ENCODE measurements at regions not wholly inside any gene's neighbourhood (a gene's known extent, or its start where the extent isn't known, plus 50 kb on each side); places are given as distances from the start of the nearest gene placed in this dataset.
"Not testable (repeated sequence)": the region's sequence is repeated elsewhere in the genome, so short reads cannot be mapped to it uniquely, and the experiment has no call there.

GRCh38 chr16:80100846-80101451, 439.8 kb upstream of the DYNLRB2 start:
- intact Hi-C loops (cut with DNase I), result no loop called here
- H3K4me1 ChIP-seq (replicated peaks in 1 of 2), result no peaks in the 10 kb centered on the region
- DNase-seq, result no peak
- H3K36me3 ChIP-seq (replicated peaks in 1 of 2), result no peaks in the 10 kb centered on the region
- no peak overlapping the region for H3K27ac ChIP-seq
- no peak for TF ChIP-seq POLR2A (IDR thresholded peaks at IDR 0.05)
- TF ChIP-seq CTCF (IDR thresholded peaks at IDR 0.05), result no peak
- H3K4me3 ChIP-seq, result no peak overlapping the region
- H3K27me3 ChIP-seq, result no peaks in the 10 kb centered on the region
- H3K9me3 ChIP-seq (replicated peaks in 1 of 3), result no peaks in the 10 kb centered on the region

- Histone ChIP-seq H3K36me3 (replicated peaks in 1 of 2) (no peaks in the 10 kb centered on the region), H3K4me3 (no peak overlapping the region), H3K27me3 (no peaks in the 10 kb centered on the region), H3K9me3 (replicated peaks in 1 of 3) (no peaks in the 10 kb centered on the region), H3K4me1 (replicated peaks in 1 of 2) (no peaks in the 10 kb centered on the region), H3K27ac (no peak overlapping the region)
- intact Hi-C loops (cut with DNase I), result no loop called here
- no peak for DNase-seq
- TF ChIP-seq CTCF (IDR thresholded peaks at IDR 0.05) (no peak), POLR2A (IDR thresholded peaks at IDR 0.05) (no peak)
Observed at GRCh38 chr16:80100186-80100585, 440.6 kb upstream of the DYNLRB2 start.

- no peaks in the 10 kb centered on the region for H3K27me3 ChIP-seq
- H3K27ac ChIP-seq, result no peak overlapping the region
- H3K4me3 ChIP-seq, result no peak overlapping the region
- no peaks in the 10 kb centered on the region for H3K9me3 ChIP-seq (replicated peaks in 1 of 3)
- 54 to 67% (median 62%) methylated on average over 1 of the region's 1 CpG for WGBS, 4 donors
- DNase-seq, result no peak
- H3K36me3 ChIP-seq (replicated peaks in 1 of 2), result no peaks in the 10 kb centered on the region
- no peak for TF ChIP-seq POLR2A (IDR thresholded peaks at IDR 0.05)
- TF ChIP-seq CTCF (IDR thresholded peaks at IDR 0.05), result no peak
- intact Hi-C loops (cut with DNase I), result no loop called here
- H3K4me1 ChIP-seq (replicated peaks in 1 of 2), result no peaks in the 10 kb centered on the region
Observed at GRCh38 chr16:80097098-80097497, 443.7 kb upstream of the DYNLRB2 start.

GRCh38 chr16:80092681-80093080, 448.1 kb upstream of the DYNLRB2 start:
- H3K36me3 ChIP-seq (replicated peaks in 1 of 2), result no peaks in the 10 kb centered on the region
- H3K9me3 ChIP-seq (replicated peaks in 1 of 3), result no peaks in the 10 kb centered on the region
- no peak overlapping the region for H3K27ac ChIP-seq
- intact Hi-C loops (cut with DNase I), result no loop called here
- no peaks in the 10 kb centered on the region for H3K4me1 ChIP-seq (replicated peaks in 1 of 2)
- no peak for DNase-seq
- no peak for TF ChIP-seq CTCF (IDR thresholded peaks at IDR 0.05)
- no peak for TF ChIP-seq POLR2A (IDR thresholded peaks at IDR 0.05)
- WGBS, 4 donors, result 78 to 89% (median 85%) methylated on average over 4 of the region's 4 CpGs
- H3K4me3 ChIP-seq, result no peak overlapping the region
- H3K27me3 ChIP-seq, result no peaks in the 10 kb centered on the region

- DNase-seq; H3K4me1 ChIP-seq (replicated peaks in 1 of 2); H3K9me3 ChIP-seq (replicated peaks in 1 of 3); intact Hi-C loops (cut with DNase I); H3K36me3 ChIP-seq (replicated peaks in 1 of 2); H3K27me3 ChIP-seq; H3K4me3 ChIP-seq; H3K27ac ChIP-seq: not testable (repeated sequence)
- 49 to 57% (median 52%) methylated on average over 4 of the region's 4 CpGs for WGBS, 4 donors
Observed at GRCh38 chr16:80091453-80091852, 449.3 kb upstream of the DYNLRB2 start.
